ENCODE measurements at regions not wholly inside any gene's neighbourhood (a gene's known extent, or its start where the extent isn't known, plus 50 kb on each side); places are given as distances from the start of the nearest gene placed in this dataset.
"Not testable (repeated sequence)": the region's sequence is repeated elsewhere in the genome, so short reads cannot be mapped to it uniquely, and the experiment has no call there.

GRCh38 chr9:65404232-65405006, 119.4 kb upstream of the FOXD4L5 start:
- no peak for DNase-seq (ENCODE audit: low read depth in 2 of 2)
- H3K4me3 ChIP-seq (replicated peaks in 1 of 2; ENCODE audit: low read depth in 2 of 2, low read length in 2 of 2), result no peak overlapping the region
- TF ChIP-seq CTCF (IDR thresholded peaks at IDR 0.05; ENCODE audit: low read depth, low read length), result no peak

- DNase-seq (ENCODE audit: low read depth in 2 of 2), result no peak
- TF ChIP-seq CTCF (IDR thresholded peaks at IDR 0.05; ENCODE audit: low read depth, low read length), result no peak
- no peak overlapping the region for H3K4me3 ChIP-seq (replicated peaks in 1 of 2; ENCODE audit: low read depth in 2 of 2, low read length in 2 of 2)
Measured at GRCh38 chr9:65403721-65404120, 118.7 kb upstream of the FOXD4L5 start.

GRCh38 chr9:65403072-65403471, 118.1 kb upstream of the FOXD4L5 start:
- DNase-seq (ENCODE audit: low read depth in 2 of 2); H3K4me3 ChIP-seq (replicated peaks in 1 of 2; ENCODE audit: low read depth in 2 of 2, low read length in 2 of 2): not testable (repeated sequence)

GRCh38 chr9:65402206-65402870, 117.3 kb upstream of the FOXD4L5 start:
- not testable (repeated sequence) for H3K4me3 ChIP-seq (replicated peaks in 1 of 2; ENCODE audit: low read depth in 2 of 2, low read length in 2 of 2); DNase-seq (ENCODE audit: low read depth in 2 of 2)

GRCh38 chr9:65401456-65402045, 116.5 kb upstream of the FOXD4L5 start:
- DNase-seq (ENCODE audit: low read depth in 2 of 2); H3K4me3 ChIP-seq (replicated peaks in 1 of 2; ENCODE audit: low read depth in 2 of 2, low read length in 2 of 2): not testable (repeated sequence)

- no peak for TF ChIP-seq CTCF (IDR thresholded peaks at IDR 0.05; ENCODE audit: low read depth, low read length)
- DNase-seq (ENCODE audit: low read depth in 2 of 2), result no peak
- no peak overlapping the region for H3K4me3 ChIP-seq (replicated peaks in 1 of 2; ENCODE audit: low read depth in 2 of 2, low read length in 2 of 2)
Measured at GRCh38 chr9:65400886-65401285, 115.9 kb upstream of the FOXD4L5 start.

GRCh38 chr9:65397763-65398719, 113.0 kb upstream of the FOXD4L5 start:
- DNase-seq (ENCODE audit: low read depth in 2 of 2); H3K4me3 ChIP-seq (replicated peaks in 1 of 2; ENCODE audit: low read depth in 2 of 2, low read length in 2 of 2): not testable (repeated sequence)

GRCh38 chr9:65397226-65397625, 112.2 kb upstream of the FOXD4L5 start:
- DNase-seq (ENCODE audit: low read depth in 2 of 2); H3K4me3 ChIP-seq (replicated peaks in 1 of 2; ENCODE audit: low read depth in 2 of 2, low read length in 2 of 2): not testable (repeated sequence)

GRCh38 chr9:65396601-65397000, 111.6 kb upstream of the FOXD4L5 start:
- DNase-seq (ENCODE audit: low read depth in 2 of 2); H3K4me3 ChIP-seq (replicated peaks in 1 of 2; ENCODE audit: low read depth in 2 of 2, low read length in 2 of 2): not testable (repeated sequence)

- H3K4me3 ChIP-seq (replicated peaks in 1 of 2; ENCODE audit: low read depth in 2 of 2, low read length in 2 of 2); DNase-seq (ENCODE audit: low read depth in 2 of 2): not testable (repeated sequence)
Measured at GRCh38 chr9:65395789-65396188, 110.8 kb upstream of the FOXD4L5 start.

- H3K4me3 ChIP-seq (replicated peaks in 1 of 2; ENCODE audit: low read depth in 2 of 2, low read length in 2 of 2); DNase-seq (ENCODE audit: low read depth in 2 of 2): not testable (repeated sequence)
Measured at GRCh38 chr9:65395121-65395520, 110.1 kb upstream of the FOXD4L5 start.

GRCh38 chr9:65393111-65393810, 108.3 kb upstream of the FOXD4L5 start:
- DNase-seq (ENCODE audit: low read depth in 2 of 2); H3K4me3 ChIP-seq (replicated peaks in 1 of 2; ENCODE audit: low read depth in 2 of 2, low read length in 2 of 2): not testable (repeated sequence)

GRCh38 chr9:65392611-65393010, 107.6 kb upstream of the FOXD4L5 start:
- DNase-seq (ENCODE audit: low read depth in 2 of 2); H3K4me3 ChIP-seq (replicated peaks in 1 of 2; ENCODE audit: low read depth in 2 of 2, low read length in 2 of 2): not testable (repeated sequence)

All from cardiac fibroblast (primary cell).